Endothelial cell of umbilical vein (primary cell): ENCODE measurements at regions not wholly inside any gene's neighbourhood (a gene's known extent, or its start where the extent isn't known, plus 50 kb on each side); places are given as distances from the start of the nearest gene placed in this dataset.
A peak's percentile ranks its signal among the peaks of the same experiment; 100 is the strongest.

Source experiments
- BruUV-seq: library from RNA; stranded (reverse); fragments of 400-500 nt; replicated peaks from 2 replicates; lab custom pipeline; 2021; lab: Mats Ljungman, UMichigan
- CTCF ChIA-PET: fragments of 300-600, 350-600 bp; sonication (Branson Sonifier 250); formaldehyde crosslinking; loops from one replicate; lab custom pipeline; 2021; ENCODE audit warnings: antibody characterized with exemption, inconsistent platforms; lab: Charles Lee
- POLR2A ChIA-PET: fragments of 300-600, 350-600 bp; sonication (Branson Sonifier 250); formaldehyde crosslinking; loops from one replicate; lab custom pipeline; 2021; ENCODE audit warnings: antibody characterized with exemption, inconsistent platforms; lab: Charles Lee
- DNase-seq: peaks from one replicate; pipeline ENCODE4 v3.0.0-alpha.2; 2011; ENCODE audit warnings: low read depth, low spot score
- FAIRE-seq: peaks from 2 replicates; lab custom pipeline; 2011; peaks lifted over from hg19 to GRCh38; lab: Jason Lieb, UNC
- H2AFZ ChIP-seq: 2 replicates; pipeline ENCODE4 v1.6.0; 2012; ENCODE audit warnings: low read depth, low read length, control low read depth, inconsistent platforms
- H3K27ac ChIP-seq: 2 replicates; pipeline ENCODE4 v1.5.1; 2011; ENCODE audit warnings: low read depth, mild to moderate bottlenecking, control low read depth, low read length, moderate library complexity; ENCODE audit not compliant: insufficient read depth
- H3K27me3 ChIP-seq, 2 experiments: 2 replicates each; pipeline versions ENCODE4 v1.6.0 to v1.6.1; 2011; ENCODE audit warnings: low read length in 2 of 2, mixed read lengths in 1 of 2; ENCODE audit not compliant: control insufficient read depth in 2 of 2, insufficient read depth in 2 of 2
- H3K36me3 ChIP-seq, 2 experiments: 2 replicates in 1 of 2; 3 replicates in 1 of 2; pipeline ENCODE4 v1.5.1; 2011; ENCODE audit warnings: low read length in 2 of 2, mild to moderate bottlenecking in 1 of 2, moderate library complexity in 1 of 2; ENCODE audit not compliant: control insufficient read depth in 2 of 2, insufficient read depth in 2 of 2; ENCODE audit errors: extremely low read depth in 1 of 2
- H3K4me1 ChIP-seq: 3 replicates; pipeline ENCODE4 v1.5.1; 2011; ENCODE audit warnings: mild to moderate bottlenecking, low read length; ENCODE audit not compliant: control insufficient read depth, insufficient read depth; ENCODE audit errors: extremely low read depth
- H3K4me2 ChIP-seq: 2 replicates; pipeline ENCODE4 v1.6.1; 2011; ENCODE audit warnings: low read length, control low read depth, mixed read lengths; ENCODE audit not compliant: insufficient read depth
- H3K4me3 ChIP-seq, 3 experiments: fragments of 200-600 bp in 1 of 3; sonication (generic), shearing (Covaris generic) in 1 of 3; replicated peaks in 1 of 3; 2 replicates each; pipeline ENCODE4 v1.5.1; 2011 to 2016; ENCODE audit warnings: control low read depth in 3 of 3, low read length in 3 of 3, mild to moderate bottlenecking in 2 of 3, inconsistent platforms in 1 of 3, low read depth in 1 of 3, moderate library complexity in 1 of 3; ENCODE audit not compliant: insufficient read depth in 1 of 3
- H3K79me2 ChIP-seq: 2 replicates; pipeline ENCODE4 v1.6.0; 2012; ENCODE audit warnings: low read length, inconsistent platforms; ENCODE audit not compliant: control insufficient read depth, insufficient read depth
- H3K9ac ChIP-seq: replicated peaks from 2 replicates; pipeline ENCODE3; 2011; ENCODE audit warnings: low read length, control low read depth; ENCODE audit not compliant: insufficient read depth; ENCODE audit errors: extremely low read depth
- H3K9me1 ChIP-seq: replicated peaks from 3 replicates; pipeline ENCODE4 v1.6.0; 2011; ENCODE audit warnings: mild to moderate bottlenecking, low read length; ENCODE audit not compliant: control insufficient read depth, insufficient read depth; ENCODE audit errors: extremely low read depth
- H3K9me3 ChIP-seq: replicated peaks from 2 replicates; pipeline ENCODE4 v1.5.1; 2012; ENCODE audit warnings: low read length, inconsistent platforms; ENCODE audit not compliant: control insufficient read depth, insufficient read depth
- H4K20me1 ChIP-seq: replicated peaks from 2 replicates; pipeline ENCODE3; 2011; ENCODE audit warnings: mild to moderate bottlenecking, low read length; ENCODE audit not compliant: control insufficient read depth, insufficient read depth; ENCODE audit errors: extremely low read depth
- FOS ChIP-seq: IDR thresholded peaks from 2 replicates; pipeline ENCODE4 v1.6.1; 2011; ENCODE audit warnings: mild to moderate bottlenecking, low read length, moderate library complexity, borderline replicate concordance; ENCODE audit not compliant: insufficient read depth
- MAX ChIP-seq: IDR thresholded peaks from 2 replicates; pipeline ENCODE4 v1.6.1; 2011; ENCODE audit not compliant: insufficient read depth, insufficient read length
- POLR2A ChIP-seq: IDR thresholded peaks from 2 replicates; pipeline ENCODE4 v1.6.1; 2012; ENCODE audit warnings: low read depth, mild to moderate bottlenecking, control low read depth, low read length
- dilution Hi-C: fragments of 300-500 bp; cut with MboI; formaldehyde crosslinking; loops from one replicate; pipeline ENCODE4 v1.15.0; 2019; ENCODE audit warnings: low sequenced_read_pairs; ENCODE audit not compliant: extremely low pct_ligation_motif_present
- intact Hi-C: fragments of 100-400 bp; cut with micrococcal nuclease; formaldehyde crosslinking; loops from one replicate; pipeline ENCODE4 v1.10.0; 2022
- TF ChIP-seq, protein P1 (sequence below), 2 donors: IDR thresholded peaks; 1 replicate in 1 of 2; 2 replicates in 1 of 2; pipeline ENCODE4 v1.5.1; 2011; ENCODE audit warnings: low read length in 2 of 2, mild to moderate bottlenecking in 2 of 2, moderate library complexity in 2 of 2, control low read depth in 1 of 2, inconsistent platforms in 1 of 2, low read depth in 1 of 2; ENCODE audit not compliant: insufficient read depth in 1 of 2; ENCODE audit errors: extremely low read depth in 1 of 2

DNA sequence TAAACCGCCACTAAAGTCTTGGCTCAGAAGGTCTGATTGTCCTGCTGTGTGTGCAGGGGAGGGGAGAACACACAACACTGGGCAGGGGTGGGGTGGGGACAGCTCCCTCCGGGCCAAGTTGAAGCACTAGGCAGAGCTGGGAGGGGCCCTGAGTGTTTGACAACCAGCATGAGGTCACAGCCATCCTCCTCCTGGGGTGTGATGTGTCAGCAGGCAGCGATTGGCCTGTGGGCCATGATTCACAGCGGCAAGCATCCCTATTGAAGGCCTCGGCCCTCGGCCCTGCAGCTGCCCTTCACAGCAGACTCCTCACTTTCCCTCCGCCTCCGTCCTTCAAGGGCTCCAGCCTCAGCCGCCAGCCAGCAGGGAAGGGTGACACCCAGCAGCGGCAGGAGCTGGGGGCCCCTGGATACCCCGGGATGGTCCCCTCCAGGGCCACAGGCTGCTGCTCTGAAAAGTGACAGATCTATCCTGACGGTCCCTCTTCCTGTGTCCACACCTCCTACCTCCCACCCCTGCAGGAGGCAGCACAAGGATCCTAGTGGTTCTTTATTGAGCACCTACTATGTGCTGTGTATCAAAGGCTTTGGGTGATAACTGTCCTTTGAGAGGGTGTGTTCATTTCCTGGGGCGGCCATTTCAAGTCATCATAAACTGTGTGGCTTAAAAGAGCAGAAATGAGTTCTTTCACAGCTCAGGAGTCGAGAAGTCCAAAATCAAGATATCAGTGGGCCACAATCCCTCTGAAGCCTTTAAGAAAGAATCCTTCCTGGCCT, 66.0 kb upstream of the SLC25A33 start:
- peak; percentile 24 for DNase-seq
- H3K27me3 ChIP-seq, result no peaks in the 10 kb centered on the region
- no TSS peak for BruUV-seq
- no peak overlapping the region for H3K4me3 ChIP-seq
- CTCF ChIA-PET, result interaction anchor here (0.9 to 2.7 kb wide), 4 partner anchors 17 to 206 kb away, joined by 3 to 9 read pairs (median 8); no protein-coding TSS in a partner anchor
- no peak overlapping the region for H2AFZ ChIP-seq
- H3K4me1 ChIP-seq, result no peaks in the 10 kb centered on the region
- H4K20me1 ChIP-seq, result no peaks in the 10 kb centered on the region
- intact Hi-C loops (no loop called here), dilution Hi-C loops (no loop called here)
- no peaks in the 10 kb centered on the region for H3K36me3 ChIP-seq
- H3K27ac ChIP-seq, result no peak overlapping the region
- no peaks in the 10 kb centered on the region for H3K9me3 ChIP-seq
- TF ChIP-seq FOS, result peak; percentile 14
- TF ChIP-seq MAX, result no peak
- TF ChIP-seq, protein P1, sequence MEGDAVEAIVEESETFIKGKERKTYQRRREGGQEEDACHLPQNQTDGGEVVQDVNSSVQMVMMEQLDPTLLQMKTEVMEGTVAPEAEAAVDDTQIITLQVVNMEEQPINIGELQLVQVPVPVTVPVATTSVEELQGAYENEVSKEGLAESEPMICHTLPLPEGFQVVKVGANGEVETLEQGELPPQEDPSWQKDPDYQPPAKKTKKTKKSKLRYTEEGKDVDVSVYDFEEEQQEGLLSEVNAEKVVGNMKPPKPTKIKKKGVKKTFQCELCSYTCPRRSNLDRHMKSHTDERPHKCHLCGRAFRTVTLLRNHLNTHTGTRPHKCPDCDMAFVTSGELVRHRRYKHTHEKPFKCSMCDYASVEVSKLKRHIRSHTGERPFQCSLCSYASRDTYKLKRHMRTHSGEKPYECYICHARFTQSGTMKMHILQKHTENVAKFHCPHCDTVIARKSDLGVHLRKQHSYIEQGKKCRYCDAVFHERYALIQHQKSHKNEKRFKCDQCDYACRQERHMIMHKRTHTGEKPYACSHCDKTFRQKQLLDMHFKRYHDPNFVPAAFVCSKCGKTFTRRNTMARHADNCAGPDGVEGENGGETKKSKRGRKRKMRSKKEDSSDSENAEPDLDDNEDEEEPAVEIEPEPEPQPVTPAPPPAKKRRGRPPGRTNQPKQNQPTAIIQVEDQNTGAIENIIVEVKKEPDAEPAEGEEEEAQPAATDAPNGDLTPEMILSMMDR (IDR thresholded peaks at IDR 0.05; ENCODE audit: extremely low read depth in 1 of 2, insufficient read depth in 1 of 2, low read depth in 1 of 2, low read length in 2 of 2), result no peak
- no peak for TF ChIP-seq POLR2A
- no peaks in the 10 kb centered on the region for H3K9me1 ChIP-seq
- FAIRE-seq, result no peak
- no peaks in the 10 kb centered on the region for H3K79me2 ChIP-seq
- H3K9ac ChIP-seq, result no peak overlapping the region
- POLR2A ChIA-PET, result no interaction called here
- no peak overlapping the region for H3K4me2 ChIP-seq
